DND-41 (cell line): ENCODE measurements at regions not wholly inside any gene's neighbourhood (a gene's known extent, or its start where the extent isn't known, plus 50 kb on each side); places are given as distances from the start of the nearest gene placed in this dataset.

Source experiments
- ATAC-seq: fragments of 200-7000 bp; cut with Tn5 transposase; 3 replicates; pipeline ENCODE4 v1.9.1; 2021; ENCODE audit warnings: low read depth; ENCODE audit not compliant: insufficient read depth
- DNase-seq: peaks from one replicate; pipeline ENCODE4 v3.0.0-alpha.2; 2020
- H2AFZ ChIP-seq: 2 replicates; pipeline ENCODE4 v1.6.0; 2012; ENCODE audit warnings: low read depth, low read length
- H3K27ac ChIP-seq: 2 replicates; pipeline ENCODE4 v1.5.1; 2012; ENCODE audit warnings: low read length, inconsistent platforms
- H3K27me3 ChIP-seq: fragments of 200-600 bp; sonication (generic); 2 replicates; pipeline ENCODE4 v1.6.0; 2012; ENCODE audit warnings: low read length, mild to moderate bottlenecking, inconsistent platforms; ENCODE audit not compliant: insufficient read depth, poor library complexity
- H3K36me3 ChIP-seq: 2 replicates; pipeline ENCODE4 v1.5.1; 2012; ENCODE audit warnings: low read length, inconsistent platforms; ENCODE audit not compliant: insufficient read depth
- H3K4me1 ChIP-seq: 2 replicates; pipeline ENCODE4 v1.5.1; 2012; ENCODE audit warnings: mild to moderate bottlenecking, low read length; ENCODE audit not compliant: insufficient read depth
- H3K4me2 ChIP-seq: 2 replicates; pipeline ENCODE4 v1.6.0; 2012; ENCODE audit warnings: mild to moderate bottlenecking, moderate library complexity, low read length, inconsistent platforms; ENCODE audit not compliant: insufficient read depth
- H3K4me3 ChIP-seq, 2 experiments: fragments of 200-600 bp in 1 of 2; shearing (Covaris generic) in 1 of 2; 2 replicates each; pipeline ENCODE4 v1.5.1; 2012 to 2016; ENCODE audit warnings: inconsistent platforms in 2 of 2, low read length in 2 of 2, mild to moderate bottlenecking in 2 of 2, low read depth in 1 of 2, moderate library complexity in 1 of 2
- H3K79me2 ChIP-seq: 2 replicates; pipeline ENCODE4 v1.6.0; 2012; ENCODE audit warnings: low read length, inconsistent platforms; ENCODE audit not compliant: insufficient read depth
- H3K9ac ChIP-seq: 2 replicates; pipeline ENCODE4 v1.6.0; 2012; ENCODE audit warnings: low read depth, mild to moderate bottlenecking, inconsistent platforms, low read length, moderate library complexity
- H3K9me3 ChIP-seq: 2 replicates; pipeline ENCODE4 v1.5.1; 2012; ENCODE audit warnings: low read length, moderate library complexity, mild to moderate bottlenecking, inconsistent platforms; ENCODE audit not compliant: insufficient read depth, severe bottlenecking
- H4K20me1 ChIP-seq: 2 replicates; pipeline ENCODE4 v1.6.0; 2012; ENCODE audit warnings: low read length; ENCODE audit not compliant: insufficient read depth
- EZH2 ChIP-seq: IDR thresholded peaks from 3 replicates; pipeline ENCODE4 v1.6.1; 2012; ENCODE audit warnings: borderline replicate concordance, low read depth, mild to moderate bottlenecking, moderate library complexity, low read length, inconsistent platforms; ENCODE audit not compliant: severe bottlenecking
- TF ChIP-seq, protein P1 (sequence below): IDR thresholded peaks from 2 replicates; pipeline ENCODE4 v1.5.1; 2012; ENCODE audit warnings: borderline replicate concordance, low read length, moderate library complexity, mild to moderate bottlenecking; ENCODE audit not compliant: poor library complexity, severe bottlenecking; ENCODE audit errors: extremely low read depth

- no peak for ATAC-seq
- H4K20me1 ChIP-seq: no peaks in the 10 kb centered on the region
- no peaks in the 10 kb centered on the region for H3K4me1 ChIP-seq
- no peak overlapping the region for H3K4me2 ChIP-seq
- no peak overlapping the region for H2AFZ ChIP-seq
- no peak overlapping the region for H3K27ac ChIP-seq
- no peaks in the 10 kb centered on the region for H3K36me3 ChIP-seq
- TF ChIP-seq EZH2: no peak
- TF ChIP-seq, protein P1, sequence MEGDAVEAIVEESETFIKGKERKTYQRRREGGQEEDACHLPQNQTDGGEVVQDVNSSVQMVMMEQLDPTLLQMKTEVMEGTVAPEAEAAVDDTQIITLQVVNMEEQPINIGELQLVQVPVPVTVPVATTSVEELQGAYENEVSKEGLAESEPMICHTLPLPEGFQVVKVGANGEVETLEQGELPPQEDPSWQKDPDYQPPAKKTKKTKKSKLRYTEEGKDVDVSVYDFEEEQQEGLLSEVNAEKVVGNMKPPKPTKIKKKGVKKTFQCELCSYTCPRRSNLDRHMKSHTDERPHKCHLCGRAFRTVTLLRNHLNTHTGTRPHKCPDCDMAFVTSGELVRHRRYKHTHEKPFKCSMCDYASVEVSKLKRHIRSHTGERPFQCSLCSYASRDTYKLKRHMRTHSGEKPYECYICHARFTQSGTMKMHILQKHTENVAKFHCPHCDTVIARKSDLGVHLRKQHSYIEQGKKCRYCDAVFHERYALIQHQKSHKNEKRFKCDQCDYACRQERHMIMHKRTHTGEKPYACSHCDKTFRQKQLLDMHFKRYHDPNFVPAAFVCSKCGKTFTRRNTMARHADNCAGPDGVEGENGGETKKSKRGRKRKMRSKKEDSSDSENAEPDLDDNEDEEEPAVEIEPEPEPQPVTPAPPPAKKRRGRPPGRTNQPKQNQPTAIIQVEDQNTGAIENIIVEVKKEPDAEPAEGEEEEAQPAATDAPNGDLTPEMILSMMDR: no peak
- no peak overlapping the region for H3K9ac ChIP-seq
- H3K27me3 ChIP-seq: no peaks in the 10 kb centered on the region
- no peak for DNase-seq
- H3K9me3 ChIP-seq: no peaks in the 10 kb centered on the region
- no peaks in the 10 kb centered on the region for H3K79me2 ChIP-seq
- H3K4me3 ChIP-seq: no peak overlapping the region
Measured at GRCh38 chr13:22064854-22065620, 394.2 kb downstream of the FGF9 start.

GRCh38 chr13:22073718-22074117 is 402.8 kb downstream of the FGF9 start:
- Histone ChIP-seq H3K27me3 (peaks cover 7% of the 10 kb centered on the region), H3K4me3 (no peak overlapping the region), H3K9ac (no peak overlapping the region), H4K20me1 (no peaks in the 10 kb centered on the region), H3K9me3 (no peaks in the 10 kb centered on the region), H3K36me3 (no peaks in the 10 kb centered on the region), H3K4me1 (no peaks in the 10 kb centered on the region), H2AFZ (no peak overlapping the region), H3K4me2 (no peak overlapping the region), H3K79me2 (no peaks in the 10 kb centered on the region), H3K27ac (no peak overlapping the region)
- DNase-seq: no peak
- TF ChIP-seq EZH2: no peak
- TF ChIP-seq, protein P1: no peak
- ATAC-seq: no peak

- Histone ChIP-seq H2AFZ (no peak overlapping the region), H3K9me3 (no peaks in the 10 kb centered on the region), H4K20me1 (no peaks in the 10 kb centered on the region), H3K27me3 (peaks cover 7% of the 10 kb centered on the region), H3K36me3 (no peaks in the 10 kb centered on the region), H3K9ac (no peak overlapping the region), H3K4me1 (no peaks in the 10 kb centered on the region), H3K4me2 (no peak overlapping the region), H3K27ac (no peak overlapping the region), H3K4me3 (no peak overlapping the region), H3K79me2 (no peaks in the 10 kb centered on the region)
- no peak for DNase-seq
- no peak for ATAC-seq
- TF ChIP-seq, protein P1: no peak
- no peak for TF ChIP-seq EZH2
Measured at GRCh38 chr13:22074403-22074802, 403.5 kb downstream of the FGF9 start.
